HepG2 (cell line): ENCODE measurements at regions not wholly inside any gene's neighbourhood (a gene's known extent, or its start where the extent isn't known, plus 50 kb on each side); places are given as distances from the start of the nearest gene placed in this dataset.

ENCODE experiments used
- ATAC-seq: fragments of 200-7000 bp; cut with Tn5 transposase; 3 replicates; pipeline ENCODE4 v1.9.1; 2020; ENCODE audit warnings: mild to moderate bottlenecking, moderate library complexity
- BruUV-seq: library from RNA; stranded (reverse); fragments of 400-500 nt; replicated peaks from 2 replicates; lab custom pipeline; 2021; lab: Mats Ljungman, UMichigan
- CTCF ChIA-PET: fragments of 300-600 bp; formaldehyde crosslinking; extraction: SDS; loops from one replicate; lab custom pipeline; 2021; ENCODE audit warnings: low total read pairs, inconsistent platforms, low intra/inter-chr PET ratio; lab: Yijun Ruan, JAX
- POLR2A ChIA-PET: fragments of 350-600 bp; sonication (Branson Sonifier 250); formaldehyde crosslinking; loops from one replicate; lab custom pipeline; 2020; ENCODE audit warnings: antibody characterized with exemption, inconsistent platforms; lab: Yijun Ruan, JAX
- DNase-seq: peaks from one replicate; pipeline ENCODE4 v3.0.0-alpha.2; 2015; ENCODE audit warnings: low spot score
- FAIRE-seq: peaks from 3 replicates; lab custom pipeline; 2011; peaks lifted over from hg19 to GRCh38; lab: Jason Lieb, UNC
- H2AFZ ChIP-seq: one replicate; pipeline ENCODE4 v1.6.1; 2011; ENCODE audit warnings: low read length, inconsistent platforms
- H3K27ac ChIP-seq: fragments of 300-600 bp; 3 replicates; pipeline ENCODE4 v1.8.0; 2011; ENCODE audit warnings: mixed run types, mild to moderate bottlenecking, mixed read lengths, low read length, inconsistent platforms; ENCODE audit not compliant: insufficient read depth; ENCODE audit errors: extremely low read length
- H3K27me3 ChIP-seq, 2 experiments: fragments of 200-600 bp in 1 of 2; 2 replicates in 1 of 2; 3 replicates in 1 of 2; pipeline versions ENCODE4 v1.6.0 to v1.8.0; 2011; ENCODE audit warnings: low read length in 2 of 2, mild to moderate bottlenecking in 2 of 2, moderate library complexity in 2 of 2, inconsistent platforms in 1 of 2; ENCODE audit not compliant: insufficient read depth in 2 of 2, control insufficient read depth in 1 of 2
- H3K36me3 ChIP-seq, 2 experiments: fragments of 200-600 bp in 1 of 2; replicated peaks in 1 of 2; 2 replicates in 1 of 2; 3 replicates in 1 of 2; pipeline versions ENCODE4 v1.5.1 to v1.8.0; 2011; ENCODE audit warnings: low read length in 2 of 2, inconsistent platforms in 1 of 2; ENCODE audit not compliant: insufficient read depth in 2 of 2, control insufficient read depth in 1 of 2
- H3K4me1 ChIP-seq: 2 replicates; pipeline ENCODE4 v1.5.1; 2012; ENCODE audit warnings: low read length, inconsistent platforms; ENCODE audit not compliant: insufficient read depth
- H3K4me2 ChIP-seq: 2 replicates; pipeline ENCODE4 v1.6.0; 2011; ENCODE audit warnings: low read depth, low read length, inconsistent platforms
- H3K4me3 ChIP-seq, 3 experiments: fragments of 200-600 bp in 1 of 3; sonication (generic), shearing (Covaris generic) in 1 of 3; replicated peaks in 1 of 3; 2 replicates each; pipeline ENCODE4 v1.5.1; 2011 to 2016; ENCODE audit warnings: low read length in 3 of 3, inconsistent platforms in 2 of 3, low read depth in 2 of 3, mild to moderate bottlenecking in 2 of 3, control low read depth in 1 of 3, mixed read lengths in 1 of 3; ENCODE audit not compliant: insufficient read depth in 1 of 3
- H3K79me2 ChIP-seq: one replicate; pipeline ENCODE4 v1.6.1; 2011; ENCODE audit warnings: low read length, inconsistent platforms; ENCODE audit not compliant: insufficient read depth
- H3K9ac ChIP-seq: 2 replicates; pipeline ENCODE4 v1.6.0; 2011; ENCODE audit warnings: mild to moderate bottlenecking, low read depth, low read length, inconsistent platforms; ENCODE audit not compliant: insufficient read depth
- H3K9me3 ChIP-seq: 2 replicates; pipeline ENCODE4 v1.5.1; 2012; ENCODE audit warnings: mild to moderate bottlenecking, low read length
- H4K20me1 ChIP-seq: 2 replicates; pipeline ENCODE4 v1.6.0; 2011; ENCODE audit warnings: inconsistent platforms, mild to moderate bottlenecking, low read length, moderate library complexity; ENCODE audit not compliant: insufficient read depth
- CEBPG ChIP-seq: IDR thresholded peaks from 2 replicates; pipeline ENCODE4 v1.6.1; 2016
- FOXA3 ChIP-seq: IDR thresholded peaks from 2 replicates; pipeline ENCODE4 v1.6.1; 2016; ENCODE audit warnings: missing genetic modification reagents, missing compliant biosample characterization
- GRHL1 ChIP-seq: sonication (generic); formaldehyde crosslinking; conservative IDR thresholded peaks from 2 replicates; pipeline ENCODE4 v1.8.0; 2022; ENCODE audit warnings: missing genetic modification reagents
- JARID2 ChIP-seq: sonication (generic); formaldehyde crosslinking; IDR thresholded peaks from 2 replicates; pipeline ENCODE4 v1.8.1; 2023; ENCODE audit warnings: missing genetic modification reagents, inconsistent platforms; ENCODE audit not compliant: insufficient replicate concordance
- TBL1XR1 ChIP-seq: fragments of 150-350 bp; IDR thresholded peaks from 2 replicates; pipeline ENCODE4 v1.6.1; 2014; ENCODE audit warnings: borderline replicate concordance, low read length; ENCODE audit not compliant: partially characterized antibody
- TCF7 ChIP-seq: sonication (generic); IDR thresholded peaks from 2 replicates; pipeline ENCODE4 v1.6.1; 2016; ENCODE audit warnings: antibody characterized with exemption, low read depth
- TFDP1 ChIP-seq: IDR thresholded peaks from 2 replicates; pipeline ENCODE4 v1.6.1; 2016; ENCODE audit warnings: missing compliant biosample characterization, missing genetic modification reagents, borderline replicate concordance
- ZFP82 ChIP-seq: sonication (generic); formaldehyde crosslinking; IDR thresholded peaks from 2 replicates; pipeline ENCODE4 v1.5.1; 2020; ENCODE audit warnings: mild to moderate bottlenecking, missing genetic modification reagents, borderline replicate concordance
- ZHX2 ChIP-seq, 2 experiments: sonication (generic) in 1 of 2; formaldehyde crosslinking in 1 of 2; IDR thresholded peaks; 2 replicates each; pipeline versions ENCODE4 v1.6.1 to v1.9.0; 2014 to 2022; ENCODE audit warnings: antibody characterized with exemption in 1 of 2, borderline replicate concordance in 1 of 2, inconsistent platforms in 1 of 2, low read depth in 1 of 2, missing genetic modification reagents in 1 of 2
- ZMAT3 ChIP-seq: sonication (generic); formaldehyde crosslinking; conservative IDR thresholded peaks from 2 replicates; pipeline ENCODE4 v1.7.0; 2021; ENCODE audit warnings: missing genetic modification reagents
- ZNF3 ChIP-seq: IDR thresholded peaks from 2 replicates; pipeline ENCODE4 v1.7.0; 2017; ENCODE audit warnings: inconsistent platforms
- ZNF761 ChIP-seq: sonication (generic); formaldehyde crosslinking; conservative IDR thresholded peaks from 2 replicates; pipeline ENCODE4 v1.4.0; 2020; ENCODE audit warnings: mild to moderate bottlenecking, missing genetic modification reagents
- ZNF790 ChIP-seq: sonication (generic); formaldehyde crosslinking; IDR thresholded peaks from 2 replicates; pipeline ENCODE4 v1.8.0; 2022; ENCODE audit warnings: missing genetic modification reagents, mild to moderate bottlenecking, borderline replicate concordance
- WGBS: methylation state at CpG from one replicate; pipeline ENCODE4 v1.1.6; 2017; ENCODE audit warnings: low lambda C conversion rate; 5-methylcytosine and 5-hydroxymethylcytosine counted together
- in situ Hi-C: cut with HindIII; loops from 2 replicates; pipeline ENCODE4 v1.10.0; 2017; ENCODE audit warnings: low pct_unique_long_range_greater_than_20kb; ENCODE audit not compliant: extremely low pct_ligation_motif_present
- intact Hi-C: fragments of 100-400 bp; cut with micrococcal nuclease; formaldehyde crosslinking; loops from one replicate; pipeline ENCODE4 v1.10.0; 2022; ENCODE audit not compliant: unreplicated experiment
- TF ChIP-seq, protein P1 (sequence below): sonication (generic); formaldehyde crosslinking; IDR thresholded peaks from 2 replicates; pipeline ENCODE4 v1.4.0; 2020; ENCODE audit warnings: missing genetic modification reagents

GRCh38 chr1:217249857-217250256 is 381.0 kb downstream of the GPATCH2 start:
- no peak for DNase-seq
- no peak for FAIRE-seq
- no peak overlapping the region for H3K27ac ChIP-seq
- in situ Hi-C loops (no loop called here), intact Hi-C loops (no loop called here)
- ChIA-PET CTCF (no interaction called here), POLR2A (no interaction called here)
- 0% methylated on average over 3 of the region's 3 CpGs for WGBS
- H3K27me3 ChIP-seq, result no peaks in the 10 kb centered on the region
- peaks cover 4% of the 10 kb centered on the region; the same call in 1 of the 2 replicates for H3K9me3 ChIP-seq
- H3K4me1 ChIP-seq, result no peaks in the 10 kb centered on the region
- no peak overlapping the region for H3K9ac ChIP-seq
- H3K36me3 ChIP-seq, result no peaks in the 10 kb centered on the region
- H4K20me1 ChIP-seq, result no peaks in the 10 kb centered on the region
- H3K4me2 ChIP-seq, result no peak overlapping the region
- ATAC-seq, result no peak
- TF ChIP-seq FOXA3 (CRISPR knock-in tag) (no peak), TFDP1 (CRISPR knock-in tag) (no peak), ZNF790 (CRISPR knock-in tag) (no peak), ZFP82 (CRISPR knock-in tag) (no peak), CEBPG (CRISPR knock-in tag) (no peak), TCF7 (no peak), TBL1XR1 (no peak), ZMAT3 (CRISPR knock-in tag) (no peak), ZNF761 (CRISPR knock-in tag) (no peak), JARID2 (CRISPR knock-in tag) (no peak), ZNF3 (CRISPR knock-in tag) (no peak), GRHL1 (CRISPR knock-in tag) (no peak), ZHX2 (IDR thresholded peaks at IDR 0.05; ENCODE audit: low read depth) (no peak), ZHX2 (CRISPR knock-in tag; IDR thresholded peaks at IDR 0.05; ENCODE audit: borderline replicate concordance) (no peak)
- TF ChIP-seq, protein P1, sequence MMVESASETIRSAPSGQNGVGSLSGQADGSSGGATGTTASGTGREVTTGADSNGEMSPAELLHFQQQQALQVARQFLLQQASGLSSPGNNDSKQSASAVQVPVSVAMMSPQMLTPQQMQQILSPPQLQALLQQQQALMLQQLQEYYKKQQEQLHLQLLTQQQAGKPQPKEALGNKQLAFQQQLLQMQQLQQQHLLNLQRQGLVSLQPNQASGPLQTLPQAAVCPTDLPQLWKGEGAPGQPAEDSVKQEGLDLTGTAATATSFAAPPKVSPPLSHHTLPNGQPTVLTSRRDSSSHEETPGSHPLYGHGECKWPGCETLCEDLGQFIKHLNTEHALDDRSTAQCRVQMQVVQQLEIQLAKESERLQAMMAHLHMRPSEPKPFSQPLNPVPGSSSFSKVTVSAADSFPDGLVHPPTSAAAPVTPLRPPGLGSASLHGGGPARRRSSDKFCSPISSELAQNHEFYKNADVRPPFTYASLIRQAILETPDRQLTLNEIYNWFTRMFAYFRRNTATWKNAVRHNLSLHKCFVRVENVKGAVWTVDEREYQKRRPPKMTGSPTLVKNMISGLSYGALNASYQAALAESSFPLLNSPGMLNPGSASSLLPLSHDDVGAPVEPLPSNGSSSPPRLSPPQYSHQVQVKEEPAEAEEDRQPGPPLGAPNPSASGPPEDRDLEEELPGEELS, result no peak
- H3K4me3 ChIP-seq, result no peak overlapping the region
- H2AFZ ChIP-seq, result no peak overlapping the region
- no TSS peak for BruUV-seq
- H3K79me2 ChIP-seq, result no peaks in the 10 kb centered on the region
